ENCODE measurements at regions not wholly inside any gene's neighbourhood (a gene's known extent, or its start where the extent isn't known, plus 50 kb on each side); places are given as distances from the start of the nearest gene placed in this dataset.
"Not testable (repeated sequence)": the region's sequence is repeated elsewhere in the genome, so short reads cannot be mapped to it uniquely, and the experiment has no call there.

- Histone ChIP-seq H3K4me3 (no peak overlapping the region), H3K27ac (no peak overlapping the region)
These were observed 809.7 kb upstream of the ADGRB3 start for GRCh38 chr6:67825201-67825895.

- Histone ChIP-seq H3K27ac (no peak overlapping the region), H3K4me3 (no peak overlapping the region)
These were observed 816.8 kb upstream of the ADGRB3 start for GRCh38 chr6:67818322-67818721.

GRCh38 chr6:67815623-67816022 lies 819.5 kb upstream of the ADGRB3 start:
- no peak overlapping the region for H3K4me3 ChIP-seq
- no peak overlapping the region for H3K27ac ChIP-seq

- Histone ChIP-seq H3K4me3 (no peak overlapping the region), H3K27ac (no peak overlapping the region)
These were observed 820.8 kb upstream of the ADGRB3 start for GRCh38 chr6:67814262-67814661.

GRCh38 chr6:67812693-67813092 lies 822.4 kb upstream of the ADGRB3 start:
- Histone ChIP-seq H3K4me3 (no peak overlapping the region), H3K27ac (no peak overlapping the region)

GRCh38 chr6:67812125-67812524 lies 823.0 kb upstream of the ADGRB3 start:
- Histone ChIP-seq H3K4me3 (no peak overlapping the region), H3K27ac (no peak overlapping the region)

- H3K4me3 ChIP-seq = no peak overlapping the region
- no peak overlapping the region for H3K27ac ChIP-seq
These were observed 823.6 kb upstream of the ADGRB3 start for GRCh38 chr6:67811239-67812037.

GRCh38 chr6:67804808-67805207 lies 830.3 kb upstream of the ADGRB3 start:
- H3K4me3 ChIP-seq, H3K27ac ChIP-seq: not testable (repeated sequence)

GRCh38 chr6:67802771-67803170 lies 832.3 kb upstream of the ADGRB3 start:
- Histone ChIP-seq H3K27ac (no peak overlapping the region), H3K4me3 (no peak overlapping the region)

GRCh38 chr6:67792996-67793395 lies 842.1 kb upstream of the ADGRB3 start:
- Histone ChIP-seq H3K27ac (no peak overlapping the region), H3K4me3 (no peak overlapping the region)

GRCh38 chr6:67790569-67790968 lies 844.5 kb upstream of the ADGRB3 start:
- no peak overlapping the region for H3K27ac ChIP-seq
- H3K4me3 ChIP-seq = no peak overlapping the region

- not testable (repeated sequence) for H3K27ac ChIP-seq, H3K4me3 ChIP-seq
These were observed 848.0 kb upstream of the ADGRB3 start for GRCh38 chr6:67787119-67787518.

GRCh38 chr6:67779876-67780275 lies 855.2 kb upstream of the ADGRB3 start:
- H3K4me3 ChIP-seq = no peak overlapping the region
- no peak overlapping the region for H3K27ac ChIP-seq

- Histone ChIP-seq H3K27ac (no peak overlapping the region), H3K4me3 (no peak overlapping the region)
These were observed 859.7 kb upstream of the ADGRB3 start for GRCh38 chr6:67775333-67775732.

GRCh38 chr6:67768972-67769371 lies 866.1 kb upstream of the ADGRB3 start:
- no peak overlapping the region for H3K4me3 ChIP-seq

GRCh38 chr6:67767046-67767822 lies 867.8 kb upstream of the ADGRB3 start:
- not testable (repeated sequence) for H3K27ac ChIP-seq, H3K4me3 ChIP-seq

More at GRCh38 chr6:67768972-67769371, 866.1 kb upstream of the ADGRB3 start:
- H3K27ac ChIP-seq = no peak overlapping the region

- Histone ChIP-seq H3K4me3 (no peak overlapping the region), H3K27ac (no peak overlapping the region)
These were observed 869.0 kb upstream of the ADGRB3 start for GRCh38 chr6:67766057-67766456.

- Histone ChIP-seq H3K4me3 (no peak overlapping the region), H3K27ac (no peak overlapping the region)
These were observed 876.1 kb upstream of the ADGRB3 start for GRCh38 chr6:67759001-67759400.

- H3K4me3 ChIP-seq = no peak overlapping the region
- H3K27ac ChIP-seq = no peak overlapping the region
These were observed 877.5 kb upstream of the ADGRB3 start for GRCh38 chr6:67757465-67758033.

- no peak overlapping the region for H3K4me3 ChIP-seq
- no peak overlapping the region for H3K27ac ChIP-seq
These were observed 886.6 kb upstream of the ADGRB3 start for GRCh38 chr6:67748521-67748920.
